Common myeloid progenitor, CD34-positive (primary cell): ENCODE measurements at regions not wholly inside any gene's neighbourhood (a gene's known extent, or its start where the extent isn't known, plus 50 kb on each side); places are given as distances from the start of the nearest gene placed in this dataset.

ENCODE experiments used
- CTCF ChIA-PET: fragments of 350-600 bp; sonication (Branson Sonifier 250); formaldehyde crosslinking; loops from one replicate; lab custom pipeline; 2021; ENCODE audit warnings: antibody characterized with exemption; lab: Charles Lee
- POLR2A ChIA-PET: fragments of 350-600 bp; sonication (Branson Sonifier 250); formaldehyde crosslinking; loops from one replicate; lab custom pipeline; 2021; ENCODE audit warnings: antibody characterized with exemption; lab: Charles Lee
- DNase-seq, 3 donors: peaks; one replicate each; pipeline versions ENCODE4 v3.0.0 to v3.0.0-alpha.2; 2013
- H3K27ac ChIP-seq, 2 experiments: 1 replicate in 1 of 2; 2 replicates in 1 of 2; pipeline ENCODE4 v1.7.0; 2013; ENCODE audit warnings: inconsistent platforms in 2 of 2, low read length in 2 of 2, mild to moderate bottlenecking in 2 of 2, low read depth in 1 of 2, moderate library complexity in 1 of 2; ENCODE audit not compliant: severe bottlenecking in 2 of 2, insufficient read depth in 1 of 2, poor library complexity in 1 of 2
- H3K27me3 ChIP-seq, 5 experiments: replicated peaks in 2 of 5; 1 replicate in 3 of 5; 2 replicates in 2 of 5; pipeline versions ENCODE4 v1.6.1 to v1.7.0; 2013; ENCODE audit warnings: low read length in 4 of 5, mild to moderate bottlenecking in 2 of 5, moderate library complexity in 2 of 5, inconsistent platforms in 1 of 5; ENCODE audit not compliant: insufficient read depth in 5 of 5, control insufficient read depth in 4 of 5
- H3K36me3 ChIP-seq, 4 experiments: 1 replicate in 2 of 4; 2 replicates in 2 of 4; pipeline versions ENCODE4 v1.6.1 to v1.7.0; 2013; ENCODE audit warnings: low read length in 3 of 4, control low read depth in 1 of 4, mild to moderate bottlenecking in 1 of 4; ENCODE audit not compliant: control insufficient read depth in 4 of 4, insufficient read depth in 4 of 4
- H3K4me1 ChIP-seq, 4 experiments: 1 replicate in 3 of 4; 2 replicates in 1 of 4; pipeline versions ENCODE4 v1.6.1 to v1.7.1; 2013; ENCODE audit warnings: low read length in 3 of 4, mild to moderate bottlenecking in 3 of 4, control low read depth in 1 of 4, inconsistent platforms in 1 of 4, moderate library complexity in 1 of 4; ENCODE audit not compliant: control insufficient read depth in 4 of 4, insufficient read depth in 4 of 4; ENCODE audit errors: control extremely low read depth in 1 of 4
- H3K4me3 ChIP-seq, 7 experiments: 1 replicate in 4 of 7; 2 replicates in 3 of 7; pipeline versions ENCODE4 v1.5.1 to v1.7.0; 2013; ENCODE audit warnings: mild to moderate bottlenecking in 7 of 7, low read length in 6 of 7, moderate library complexity in 6 of 7, inconsistent platforms in 2 of 7, low read depth in 2 of 7, control low read depth in 1 of 7; ENCODE audit not compliant: insufficient read depth in 4 of 7, control insufficient read depth in 1 of 7; ENCODE audit errors: extremely low read depth in 1 of 7
- H3K9me3 ChIP-seq, 5 experiments: 1 replicate in 4 of 5; 2 replicates in 1 of 5; pipeline versions ENCODE4 v1.6.1 to v1.7.1; 2013; ENCODE audit warnings: low read length in 4 of 5, mild to moderate bottlenecking in 2 of 5, inconsistent platforms in 1 of 5, low read depth in 1 of 5, moderate library complexity in 1 of 5; ENCODE audit not compliant: control insufficient read depth in 4 of 5, insufficient read depth in 2 of 5; ENCODE audit errors: control extremely low read depth in 1 of 5
- WGBS: methylation state at CpG from one replicate; pipeline ENCODE4 v1.1.5; 2013; ENCODE audit not compliant: insufficient coverage; 5-methylcytosine and 5-hydroxymethylcytosine counted together

DNA sequence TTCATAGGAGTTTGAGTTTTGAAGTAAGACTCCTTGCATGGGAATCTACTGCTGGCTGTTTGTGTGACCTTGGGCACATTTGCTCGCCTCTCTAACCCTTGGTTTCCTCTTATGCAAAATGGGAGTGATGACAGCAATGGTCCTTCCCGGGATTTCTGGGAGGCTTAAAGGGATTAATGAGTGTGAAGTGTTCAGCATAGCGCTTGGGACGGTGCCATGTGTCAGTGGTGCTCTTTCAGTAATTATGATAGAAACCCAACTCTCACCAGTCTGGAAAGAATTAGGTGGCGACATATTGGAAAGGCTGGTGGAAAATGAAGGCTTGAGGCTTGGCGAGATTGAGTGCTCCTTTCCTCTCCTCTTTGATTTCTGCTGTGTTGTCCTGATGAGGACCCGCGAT, 429.2 kb upstream of the EEF2KMT start:
- Histone ChIP-seq H3K36me3 (no peaks in the 10 kb centered on the region), H3K27ac (no peak overlapping the region), H3K27me3 (peaks cover 0 to 22% (median 2%) of the 10 kb centered on the region in 5 experiments), H3K9me3 (peaks cover 0 to 1% (median 0%) of the 10 kb centered on the region in 5 experiments), H3K4me1 (no peaks in the 10 kb centered on the region), H3K4me3 (no peak overlapping the region)
- CTCF ChIA-PET, result no interaction called here
- POLR2A ChIA-PET, result no interaction called here
- DNase-seq, result no peak
- 92% methylated on average over 4 of the region's 8 CpGs for WGBS

DNA sequence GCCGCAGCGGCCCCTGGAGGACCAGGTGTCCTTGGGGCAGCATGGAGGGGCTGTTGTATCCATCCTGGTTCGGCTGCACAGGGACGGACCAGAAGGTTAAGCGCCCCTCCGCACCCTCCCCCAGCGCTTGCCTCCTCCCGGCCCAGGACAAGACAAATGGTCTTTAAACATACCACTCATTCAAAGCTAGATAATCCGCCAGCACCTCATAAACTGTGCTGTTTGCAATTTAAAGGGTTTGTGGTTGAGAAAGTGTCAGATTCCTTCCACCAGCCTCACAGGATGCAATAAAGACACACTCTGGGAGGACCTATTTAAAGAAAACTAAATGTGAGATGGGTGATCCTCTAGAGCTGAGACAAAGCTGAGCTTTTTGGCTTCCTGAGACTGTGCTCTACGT, 426.2 kb upstream of the EEF2KMT start:
- H3K27ac ChIP-seq, result no peak overlapping the region
- ChIA-PET POLR2A (no interaction called here), CTCF (no interaction called here)
- H3K4me1 ChIP-seq, result no peaks in the 10 kb centered on the region
- H3K36me3 ChIP-seq, result no peaks in the 10 kb centered on the region
- no CpG with 5 or more reads among the region's 10 CpGs for WGBS
- peaks cover 0 to 1% (median 0%) of the 10 kb centered on the region in 5 experiments for H3K9me3 ChIP-seq
- H3K27me3 ChIP-seq, result peaks cover 0 to 22% (median 2%) of the 10 kb centered on the region in 5 experiments
- H3K4me3 ChIP-seq, result no peak overlapping the region
- DNase-seq, result no peak

GRCh38 chr16:5516115-5516514, 418.5 kb upstream of the EEF2KMT start:
- Histone ChIP-seq H3K27ac (no peak overlapping the region), H3K9me3 (peaks cover 0 to 1% (median 0%) of the 10 kb centered on the region in 5 experiments), H3K4me1 (no peaks in the 10 kb centered on the region), H3K4me3 (no peak overlapping the region), H3K27me3 (no peaks in the 10 kb centered on the region), H3K36me3 (no peaks in the 10 kb centered on the region)
- DNase-seq, result no peak
- POLR2A ChIA-PET, result no interaction called here
- CTCF ChIA-PET, result interaction anchor here (1.3 kb wide), 1 partner anchor 10 kb away, joined by 3 read pairs; no protein-coding TSS in a partner anchor

GRCh38 chr16:5512014-5512413, 414.4 kb upstream of the EEF2KMT start:
- H3K36me3 ChIP-seq, result no peaks in the 10 kb centered on the region
- ChIA-PET POLR2A (no interaction called here), CTCF (no interaction called here)
- no peaks in the 10 kb centered on the region for H3K9me3 ChIP-seq
- H3K4me3 ChIP-seq, result no peak overlapping the region
- WGBS, result 83% methylated on average over 2 of the region's 4 CpGs
- no peak overlapping the region for H3K27ac ChIP-seq
- DNase-seq, result no peak
- H3K4me1 ChIP-seq, result no peaks in the 10 kb centered on the region
- H3K27me3 ChIP-seq, result no peaks in the 10 kb centered on the region

DNA sequence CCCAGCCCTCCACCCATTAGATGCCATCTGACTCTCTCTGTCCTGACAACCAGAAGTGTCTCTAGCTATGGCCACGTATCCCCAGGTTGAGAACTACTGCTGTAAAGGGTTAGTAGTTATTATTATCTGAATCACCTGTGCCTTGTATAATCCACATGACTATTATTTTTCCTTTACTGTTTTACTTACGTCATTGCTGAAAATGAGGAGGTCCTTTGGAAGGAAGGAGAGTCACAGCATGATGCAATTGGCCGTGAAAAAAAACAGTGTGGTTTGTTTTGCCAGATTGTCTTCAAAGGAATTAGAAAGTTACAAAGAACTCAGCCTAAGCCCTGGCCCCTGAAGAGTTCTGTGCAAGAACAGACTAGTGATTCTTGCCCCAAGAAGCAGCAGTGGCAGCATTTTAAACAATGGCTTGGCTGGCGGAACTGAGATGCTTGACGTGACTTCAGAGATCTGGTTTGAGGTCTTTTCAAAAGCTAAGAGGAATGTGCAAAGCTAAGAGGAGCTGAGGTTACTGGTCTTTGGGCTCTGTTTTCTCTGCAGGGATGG, 413.3 kb upstream of the EEF2KMT start:
- no peak overlapping the region for H3K4me3 ChIP-seq
- WGBS, result 44% methylated on average over 4 of the region's 5 CpGs
- H3K4me1 ChIP-seq, result no peaks in the 10 kb centered on the region
- no peaks in the 10 kb centered on the region for H3K9me3 ChIP-seq
- CTCF ChIA-PET, result no interaction called here
- POLR2A ChIA-PET, result no interaction called here
- no peak for DNase-seq
- H3K36me3 ChIP-seq, result no peaks in the 10 kb centered on the region
- H3K27ac ChIP-seq, result no peak overlapping the region
- H3K27me3 ChIP-seq, result no peaks in the 10 kb centered on the region

GRCh38 chr16:5509794-5510193, 412.2 kb upstream of the EEF2KMT start:
- Histone ChIP-seq H3K27ac (no peak overlapping the region), H3K4me1 (no peaks in the 10 kb centered on the region), H3K4me3 (no peak overlapping the region), H3K27me3 (peaks cover 0 to under 1% (median 0%) of the 10 kb centered on the region in 5 experiments), H3K9me3 (no peaks in the 10 kb centered on the region), H3K36me3 (no peaks in the 10 kb centered on the region)
- POLR2A ChIA-PET, result no interaction called here
- WGBS, result 92% methylated on average over 9 of the region's 9 CpGs
- no peak for DNase-seq
- CTCF ChIA-PET, result no interaction called here

DNA sequence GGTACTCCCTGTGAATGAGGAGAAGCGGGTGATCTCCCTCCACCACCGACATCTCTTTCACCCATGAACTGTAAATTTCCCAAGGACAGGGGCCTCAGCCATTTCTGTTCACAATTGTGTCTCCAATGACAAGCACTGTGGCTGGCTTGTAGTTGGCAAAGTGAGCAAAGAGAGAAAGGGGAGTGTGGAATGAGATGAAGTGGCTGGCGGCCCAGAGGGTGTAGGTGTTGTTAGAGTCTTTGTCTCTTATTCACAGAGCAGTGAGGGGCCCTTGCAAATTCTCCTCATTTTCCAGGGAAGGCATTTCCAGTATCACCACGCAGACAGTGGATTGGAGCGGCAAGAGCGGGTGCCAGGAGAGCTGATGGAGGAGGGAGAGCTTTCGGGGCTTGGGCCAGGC, 411.7 kb upstream of the EEF2KMT start:
- no peak overlapping the region for H3K27ac ChIP-seq
- CTCF ChIA-PET, result no interaction called here
- no peak overlapping the region for H3K4me3 ChIP-seq
- no peak for DNase-seq
- WGBS, result 87% methylated on average over 4 of the region's 7 CpGs
- POLR2A ChIA-PET, result no interaction called here
- H3K9me3 ChIP-seq, result no peaks in the 10 kb centered on the region
- peaks cover 0 to 5% (median 0%) of the 10 kb centered on the region in 5 experiments for H3K27me3 ChIP-seq
- H3K36me3 ChIP-seq, result no peaks in the 10 kb centered on the region
- H3K4me1 ChIP-seq, result no peaks in the 10 kb centered on the region
